Esophagus squamous epithelium (tissue), 5 donors: ENCODE measurements at regions not wholly inside any gene's neighbourhood (a gene's known extent, or its start where the extent isn't known, plus 50 kb on each side); places are given as distances from the start of the nearest gene placed in this dataset.
"Not testable (repeated sequence)": the region's sequence is repeated elsewhere in the genome, so short reads cannot be mapped to it uniquely, and the experiment has no call there.

Source experiments
- DNase-seq: peaks from one replicate; lab custom pipeline; 2025; lab: John Stamatoyannopoulos, UW
- H3K27ac ChIP-seq, 4 donors: fragments of 200-600 bp; sonication (generic); one replicate each; pipeline ENCODE4 v1.5.1; 2016 to 2019; ENCODE audit warnings: mild to moderate bottlenecking in 1 of 4
- H3K27me3 ChIP-seq, 4 donors: fragments of 200-600 bp; sonication (generic); 1 replicate in 3 of 4; 2 replicates in 1 of 4; pipeline versions ENCODE4 v1.5.1 to v1.6.0; 2017 to 2021; ENCODE audit warnings: antibody characterized with exemption in 1 of 4
- H3K36me3 ChIP-seq, 3 donors: fragments of 200-600 bp; sonication (generic); one replicate each; pipeline ENCODE4 v1.5.1; 2016 to 2019
- H3K4me1 ChIP-seq, 3 donors: fragments of 200-600 bp; sonication (generic); one replicate each; pipeline ENCODE4 v1.5.1; 2017 to 2019
- H3K4me3 ChIP-seq, 4 donors: fragments of 200-600 bp; sonication (generic); 1 replicate in 3 of 4; 2 replicates in 1 of 4; pipeline ENCODE4 v1.5.1; 2016 to 2019; ENCODE audit warnings: mild to moderate bottlenecking in 2 of 4, moderate library complexity in 1 of 4
- H3K9me3 ChIP-seq, 3 donors: fragments of 200-600 bp; sonication (generic); one replicate each; pipeline ENCODE4 v1.5.1; 2016 to 2019
- POLR2A ChIP-seq, 4 donors: fragments of 450-650 bp; IDR thresholded peaks; one replicate each; pipeline ENCODE4 v1.6.1; 2017; ENCODE audit warnings: antibody characterized with exemption in 4 of 4, mild to moderate bottlenecking in 4 of 4, moderate library complexity in 3 of 4
- WGBS, 2 donors: methylation state at CpG; one replicate each; pipeline ENCODE4 v1.1.5; 2018; 5-methylcytosine and 5-hydroxymethylcytosine counted together
- intact Hi-C: fragments of 100-400 bp; cut with DNase I; formaldehyde crosslinking; loops from one replicate; pipeline ENCODE4 v1.15.0; 2022
- TF ChIP-seq, protein P1 (sequence below), 6 experiments: fragments of 450-650 bp in 4 of 6; fragments of 200-600 bp in 2 of 6; sonication (generic) in 2 of 6; IDR thresholded peaks; one replicate each; pipeline ENCODE4 v1.5.1; 2016 to 2019; ENCODE audit warnings: antibody characterized with exemption in 6 of 6, mild to moderate bottlenecking in 4 of 6, moderate library complexity in 4 of 6
- donor health status: DM: yes; HTN: yes; CAD: no.

DNA sequence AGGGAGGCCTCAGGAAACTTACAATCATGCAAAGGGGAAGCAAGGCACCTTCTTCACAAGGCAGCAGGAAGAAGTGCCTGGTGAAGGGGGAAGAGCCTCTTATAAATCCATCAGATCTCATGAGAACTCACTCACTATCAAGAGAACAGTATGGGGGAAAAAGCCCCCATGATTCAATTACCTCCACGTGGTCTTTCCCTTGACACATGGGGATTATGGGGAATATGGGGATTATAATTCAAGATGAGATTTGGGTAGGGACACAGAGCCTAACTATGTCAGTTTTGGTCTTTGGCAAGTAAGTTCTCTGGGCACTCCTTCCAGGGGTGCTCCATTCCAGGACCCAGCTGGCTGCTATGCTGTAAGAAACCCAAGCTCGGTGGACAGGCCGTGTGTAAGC lies 275.3 kb upstream of the TUT7 start:
- intact Hi-C loops = no loop called here
- no peaks in the 10 kb centered on the region for H3K36me3 ChIP-seq
- no peak overlapping the region for H3K27ac ChIP-seq
- no peak overlapping the region for H3K4me3 ChIP-seq
- no peaks in the 10 kb centered on the region for H3K4me1 ChIP-seq
- DNase-seq = no peak
- peaks cover 0 to 4% (median 0%) of the 10 kb centered on the region in 4 donors for H3K27me3 ChIP-seq
- no peak for TF ChIP-seq POLR2A (IDR thresholded peaks at IDR 0.05)
- TF ChIP-seq, protein P1, sequence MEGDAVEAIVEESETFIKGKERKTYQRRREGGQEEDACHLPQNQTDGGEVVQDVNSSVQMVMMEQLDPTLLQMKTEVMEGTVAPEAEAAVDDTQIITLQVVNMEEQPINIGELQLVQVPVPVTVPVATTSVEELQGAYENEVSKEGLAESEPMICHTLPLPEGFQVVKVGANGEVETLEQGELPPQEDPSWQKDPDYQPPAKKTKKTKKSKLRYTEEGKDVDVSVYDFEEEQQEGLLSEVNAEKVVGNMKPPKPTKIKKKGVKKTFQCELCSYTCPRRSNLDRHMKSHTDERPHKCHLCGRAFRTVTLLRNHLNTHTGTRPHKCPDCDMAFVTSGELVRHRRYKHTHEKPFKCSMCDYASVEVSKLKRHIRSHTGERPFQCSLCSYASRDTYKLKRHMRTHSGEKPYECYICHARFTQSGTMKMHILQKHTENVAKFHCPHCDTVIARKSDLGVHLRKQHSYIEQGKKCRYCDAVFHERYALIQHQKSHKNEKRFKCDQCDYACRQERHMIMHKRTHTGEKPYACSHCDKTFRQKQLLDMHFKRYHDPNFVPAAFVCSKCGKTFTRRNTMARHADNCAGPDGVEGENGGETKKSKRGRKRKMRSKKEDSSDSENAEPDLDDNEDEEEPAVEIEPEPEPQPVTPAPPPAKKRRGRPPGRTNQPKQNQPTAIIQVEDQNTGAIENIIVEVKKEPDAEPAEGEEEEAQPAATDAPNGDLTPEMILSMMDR (IDR thresholded peaks at IDR 0.05) = no peak
- H3K9me3 ChIP-seq = peaks cover 0 to 4% (median 0%) of the 10 kb centered on the region in 3 donors
- WGBS, 2 donors = 58 to 60% methylated on average over 2 to 3 of the region's 3 CpGs

GRCh38 chr9:86626802-86627201 lies 272.6 kb upstream of the TUT7 start:
- no peak for DNase-seq
- no peak overlapping the region for H3K4me3 ChIP-seq
- intact Hi-C loops = no loop called here
- H3K27ac ChIP-seq = no peak overlapping the region
- no peaks in the 10 kb centered on the region for H3K4me1 ChIP-seq
- no peak for TF ChIP-seq POLR2A (IDR thresholded peaks at IDR 0.05)
- TF ChIP-seq, protein P1 (IDR thresholded peaks at IDR 0.05) = no peak
- WGBS, 2 donors = 80 to 82% methylated on average over 5 of the region's 5 CpGs
- no peaks in the 10 kb centered on the region for H3K9me3 ChIP-seq
- no peaks in the 10 kb centered on the region for H3K36me3 ChIP-seq
- H3K27me3 ChIP-seq = no peaks in the 10 kb centered on the region

DNA sequence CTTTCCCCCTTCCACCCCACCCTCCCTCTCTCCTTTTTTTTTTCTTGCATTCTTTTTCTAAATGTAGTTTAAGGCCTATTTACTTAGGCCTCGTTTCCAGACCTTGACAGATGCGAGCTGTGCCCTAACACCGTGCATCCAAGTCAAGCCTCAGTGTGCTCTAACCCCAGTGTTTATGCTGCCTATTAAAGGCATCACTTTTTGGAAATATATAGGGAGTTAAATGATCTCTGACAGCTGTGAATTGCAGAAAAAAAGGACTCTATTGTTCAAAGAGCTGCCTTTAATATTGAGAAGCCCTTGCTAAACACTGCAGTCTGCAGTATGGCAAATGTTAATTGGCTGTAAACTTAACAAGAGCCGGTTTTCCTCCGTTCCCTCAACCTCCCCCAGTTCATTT lies 270.4 kb upstream of the TUT7 start:
- no peak for DNase-seq
- TF ChIP-seq, protein P1 (IDR thresholded peaks at IDR 0.05) = no peak
- TF ChIP-seq POLR2A (IDR thresholded peaks at IDR 0.05) = no peak
- H3K4me3 ChIP-seq = no peak overlapping the region
- H3K36me3 ChIP-seq = no peaks in the 10 kb centered on the region
- H3K4me1 ChIP-seq = no peaks in the 10 kb centered on the region
- intact Hi-C loops = no loop called here
- H3K27me3 ChIP-seq = no peaks in the 10 kb centered on the region
- no peak overlapping the region for H3K27ac ChIP-seq
- 44 to 46% methylated on average over 5 of the region's 5 CpGs for WGBS, 2 donors
- H3K9me3 ChIP-seq = no peaks in the 10 kb centered on the region

DNA sequence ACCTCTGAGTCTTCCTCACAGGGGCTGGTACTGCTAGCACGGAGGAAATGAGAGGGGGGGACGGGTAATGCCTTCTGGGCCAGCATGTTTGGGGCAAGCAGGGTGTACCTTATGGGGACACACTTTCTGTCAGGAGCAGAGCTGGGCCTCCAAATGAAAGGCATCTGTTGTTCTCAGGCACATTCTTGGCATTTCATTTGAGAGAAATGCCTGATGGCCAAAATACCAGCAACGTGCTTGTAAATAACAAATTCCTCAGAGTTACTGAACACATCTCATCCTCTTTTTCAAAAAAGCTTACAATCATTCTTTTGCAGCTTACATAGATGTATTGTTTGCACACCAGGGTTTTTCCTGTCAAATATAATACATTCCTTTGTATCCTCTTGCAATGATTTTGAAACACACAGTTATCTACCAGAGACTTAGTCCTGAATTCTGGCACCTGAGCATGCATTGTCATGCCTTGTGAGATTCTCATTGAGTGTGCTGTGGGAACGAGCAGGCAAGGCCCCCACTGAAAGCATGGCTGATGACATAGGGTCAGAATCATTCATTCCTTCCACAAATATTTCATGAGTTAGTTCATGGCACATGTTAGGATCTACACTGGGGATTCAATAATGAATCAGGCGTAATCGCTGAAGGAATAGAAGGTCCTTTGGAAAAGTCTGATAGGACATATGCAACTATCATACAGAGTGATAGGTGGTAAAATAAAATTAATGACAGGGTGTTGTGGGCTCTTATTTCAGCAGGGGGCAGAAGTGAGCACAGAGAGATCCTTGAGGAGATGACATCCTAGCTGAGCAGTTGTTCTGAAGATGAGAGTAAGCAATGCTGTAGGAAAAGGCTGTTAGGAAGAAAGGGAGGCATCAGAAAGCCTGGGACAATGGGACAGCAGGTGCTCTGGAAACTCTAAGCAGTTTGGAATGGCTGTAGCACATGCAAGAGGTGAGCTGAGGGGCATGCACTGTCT lies 260.9 kb upstream of the TUT7 start:
- Histone ChIP-seq H3K27ac (no peak overlapping the region), H3K9me3 (no peaks in the 10 kb centered on the region), H3K4me3 (no peak overlapping the region), H3K27me3 (no peaks in the 10 kb centered on the region), H3K4me1 (peaks cover 0 to 4% (median 0%) of the 10 kb centered on the region in 3 donors), H3K36me3 (no peaks in the 10 kb centered on the region)
- DNase-seq = no peak
- TF ChIP-seq POLR2A (IDR thresholded peaks at IDR 0.05) = no peak
- TF ChIP-seq, protein P1 (IDR thresholded peaks at IDR 0.05) = peak; percentile 14 to 62 (median 35)
- WGBS, 2 donors = 57 to 61% methylated on average over 6 of the region's 6 CpGs
- intact Hi-C loops = no loop called here

GRCh38 chr9:86613943-86614342 lies 259.7 kb upstream of the TUT7 start:
- WGBS, 2 donors = 88 to 89% methylated on average over 5 of the region's 5 CpGs
- Histone ChIP-seq H3K27ac (no peak overlapping the region), H3K9me3 (no peaks in the 10 kb centered on the region), H3K36me3 (no peaks in the 10 kb centered on the region), H3K4me1 (peaks cover 0 to 4% (median 0%) of the 10 kb centered on the region in 3 donors), H3K4me3 (no peak overlapping the region), H3K27me3 (no peaks in the 10 kb centered on the region)
- no peak for TF ChIP-seq POLR2A (IDR thresholded peaks at IDR 0.05)
- TF ChIP-seq, protein P1 (IDR thresholded peaks at IDR 0.05) = no peak
- intact Hi-C loops = no loop called here
- DNase-seq = no peak

GRCh38 chr9:86611534-86611933 lies 257.3 kb upstream of the TUT7 start:
- H3K4me1 ChIP-seq, H3K27me3 ChIP-seq, H3K4me3 ChIP-seq, intact Hi-C loops, DNase-seq, H3K36me3 ChIP-seq, H3K9me3 ChIP-seq, H3K27ac ChIP-seq: not testable (repeated sequence)
- WGBS, 2 donors = 74 to 100% methylated on average over 1 to 21 of the region's 27 CpGs
